Naive thymus-derived CD8-positive, alpha-beta T cell (primary cell): ENCODE measurements at regions not wholly inside any gene's neighbourhood (a gene's known extent, or its start where the extent isn't known, plus 50 kb on each side); places are given as distances from the start of the nearest gene placed in this dataset.

Experiments
- ATAC-seq, 2 donors: fragments of 150-1000 bp; cut with Tn5 transposase in 1 of 2; sonication (Bioruptor Pico), chemical (Tn5 transposase) in 1 of 2; 1 replicate in 1 of 2; 2 replicates in 1 of 2; pipeline ENCODE4 v1.10.0; 2021; ENCODE audit warnings: mild to moderate bottlenecking in 2 of 2, moderate library complexity in 2 of 2
- POLR2A ChIA-PET: fragments of 350-600 bp; sonication (Branson Sonifier 250); formaldehyde crosslinking; loops from one replicate; lab custom pipeline; 2021; ENCODE audit warnings: antibody characterized with exemption; lab: Charles Lee
- DNase-seq, 10 donors: peaks; one replicate each; pipeline versions ENCODE4 v3.0.0 to v3.0.0-alpha.2; 2020 to 2022
- H3K27ac Mint-ChIP-seq, 10 donors: one replicate each; pipeline ENCODE4 v1.8.0; 2020 to 2022; ENCODE audit warnings: mild to moderate bottlenecking in 10 of 10, mixed read lengths in 10 of 10, moderate library complexity in 4 of 10, inconsistent platforms in 1 of 10
- H3K27me3 Mint-ChIP-seq, 5 donors: one replicate each; pipeline ENCODE4 v1.8.0; 2021 to 2022; ENCODE audit warnings: mixed read lengths in 5 of 5
- H3K36me3 Mint-ChIP-seq, 3 donors: one replicate each; pipeline ENCODE4 v1.8.0; 2020 to 2022; ENCODE audit warnings: mixed read lengths in 3 of 3, mild to moderate bottlenecking in 2 of 3, inconsistent platforms in 1 of 3
- H3K4me1 Mint-ChIP-seq, 4 donors: one replicate each; pipeline ENCODE4 v1.8.0; 2021 to 2022; ENCODE audit warnings: mixed read lengths in 4 of 4
- H3K4me3 Mint-ChIP-seq, 10 donors: one replicate each; pipeline ENCODE4 v1.8.0; 2020 to 2022; ENCODE audit warnings: mild to moderate bottlenecking in 10 of 10, mixed read lengths in 10 of 10, moderate library complexity in 6 of 10, inconsistent platforms in 1 of 10
- H3K9me3 Mint-ChIP-seq, 9 donors: one replicate each; pipeline ENCODE4 v1.8.0; 2020 to 2022; ENCODE audit warnings: mixed read lengths in 9 of 9, mild to moderate bottlenecking in 3 of 9, inconsistent platforms in 1 of 9, moderate library complexity in 1 of 9

DNA sequence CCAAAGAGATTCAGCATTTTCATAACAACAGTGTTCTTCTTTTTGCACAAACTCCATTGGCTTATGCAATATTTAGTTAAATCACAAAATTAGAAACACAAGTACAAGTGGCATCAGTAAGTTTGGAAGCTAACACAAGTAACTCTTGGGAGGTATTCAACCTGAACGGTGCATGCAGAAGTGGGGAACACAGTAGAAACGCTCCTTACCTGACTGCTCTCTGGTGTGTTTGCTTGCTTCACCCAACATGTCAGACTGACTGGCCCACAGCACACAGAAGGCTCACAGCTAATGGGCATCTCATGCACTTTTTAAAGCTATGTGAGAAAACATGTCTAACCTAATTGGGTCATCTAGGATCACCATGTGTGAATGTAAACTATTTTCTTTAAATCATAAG, 133.6 kb downstream of the MAGEB17 start:
- no peak for DNase-seq
- ATAC-seq, result no peak
- Mint-ChIP-seq H3K4me1 (no peaks in the 10 kb centered on the region), H3K4me3 (no peak overlapping the region), H3K27ac (no peak overlapping the region), H3K9me3 (no peaks in the 10 kb centered on the region), H3K27me3 (peaks cover 2 to 16% (median 4%) of the 10 kb centered on the region in 5 donors), H3K36me3 (no peaks in the 10 kb centered on the region)
- POLR2A ChIA-PET, result no interaction called here

DNA sequence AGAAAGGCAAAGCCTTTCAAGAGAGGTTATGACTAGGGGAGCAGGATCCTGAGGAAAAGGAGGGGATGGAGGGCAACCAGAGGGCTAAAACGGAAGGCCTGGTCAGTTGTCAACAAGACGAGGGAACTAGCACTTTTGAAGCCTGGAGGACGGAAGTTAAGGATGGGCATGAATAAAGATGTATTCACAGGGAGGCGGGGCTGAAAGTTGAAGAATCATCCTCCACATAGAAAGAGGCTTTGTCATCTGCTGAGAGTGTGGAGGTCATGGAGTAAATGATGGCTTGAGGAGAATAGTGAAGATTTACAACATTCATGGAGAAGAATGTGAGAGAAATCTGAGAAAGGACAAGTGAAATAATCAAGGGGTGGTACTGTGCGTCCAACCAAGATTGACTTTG, 137.5 kb downstream of the MAGEB17 start:
- ATAC-seq (no peak), DNase-seq (no peak)
- no peak overlapping the region for H3K27ac Mint-ChIP-seq
- no peaks in the 10 kb centered on the region for H3K36me3 Mint-ChIP-seq
- H3K4me1 Mint-ChIP-seq, result no peaks in the 10 kb centered on the region
- peaks cover 0 to 11% (median 6%) of the 10 kb centered on the region in 5 donors for H3K27me3 Mint-ChIP-seq
- POLR2A ChIA-PET, result no interaction called here
- H3K4me3 Mint-ChIP-seq, result no peak overlapping the region
- H3K9me3 Mint-ChIP-seq, result no peaks in the 10 kb centered on the region

DNA sequence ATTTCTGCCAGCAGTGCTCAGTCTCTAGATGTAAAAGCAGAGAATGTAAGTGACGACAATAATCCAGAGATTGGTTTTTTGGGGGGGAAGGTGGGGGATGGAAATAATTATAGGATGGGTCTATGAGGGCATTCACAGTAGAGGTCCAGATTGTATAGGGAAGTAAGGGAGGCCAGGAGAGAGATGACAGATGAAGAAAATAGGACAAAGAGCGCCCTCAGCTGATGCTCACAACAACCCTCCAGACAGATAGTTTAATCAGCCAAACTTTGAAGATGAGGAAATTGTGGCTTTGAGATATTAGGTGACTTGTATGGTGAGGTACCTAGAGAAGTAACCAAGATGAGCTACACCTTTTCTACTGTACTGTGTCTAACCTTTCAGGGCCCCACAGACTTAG, 137.9 kb downstream of the MAGEB17 start:
- DNase-seq, result no peak
- no peaks in the 10 kb centered on the region for H3K4me1 Mint-ChIP-seq
- H3K9me3 Mint-ChIP-seq, result no peaks in the 10 kb centered on the region
- H3K27me3 Mint-ChIP-seq, result peaks cover 0 to 14% (median 9%) of the 10 kb centered on the region in 5 donors
- H3K36me3 Mint-ChIP-seq, result no peaks in the 10 kb centered on the region
- POLR2A ChIA-PET, result no interaction called here
- H3K27ac Mint-ChIP-seq, result no peak overlapping the region
- ATAC-seq, result no peak
- H3K4me3 Mint-ChIP-seq, result no peak overlapping the region

DNA sequence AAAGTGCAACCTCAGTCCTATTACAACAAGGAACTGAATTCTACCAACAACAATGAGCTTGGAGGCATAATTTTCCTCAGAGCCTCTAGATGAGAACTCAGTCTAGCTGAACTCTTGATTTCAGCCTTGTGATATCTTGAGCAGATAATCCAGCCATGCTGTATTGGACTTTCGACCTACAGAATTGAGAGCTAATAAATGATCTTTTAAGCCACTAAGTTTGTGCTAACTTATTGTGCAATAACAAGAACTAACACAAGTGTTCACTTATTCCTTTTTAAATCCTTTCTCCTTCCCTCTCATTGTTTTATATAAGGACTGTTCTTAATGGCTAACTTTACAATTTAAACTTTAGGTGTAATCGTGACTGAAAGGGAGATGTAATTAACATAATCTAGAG, 140.7 kb downstream of the MAGEB17 start:
- no peaks in the 10 kb centered on the region for H3K36me3 Mint-ChIP-seq
- no peaks in the 10 kb centered on the region for H3K4me1 Mint-ChIP-seq
- H3K9me3 Mint-ChIP-seq, result peaks cover 0 to 4% (median 0%) of the 10 kb centered on the region in 9 donors
- POLR2A ChIA-PET, result no interaction called here
- H3K27me3 Mint-ChIP-seq, result peaks cover 6 to 28% (median 8%) of the 10 kb centered on the region in 5 donors
- H3K4me3 Mint-ChIP-seq, result no peak overlapping the region
- ATAC-seq, result no peak
- DNase-seq, result no peak
- H3K27ac Mint-ChIP-seq, result no peak overlapping the region

DNA sequence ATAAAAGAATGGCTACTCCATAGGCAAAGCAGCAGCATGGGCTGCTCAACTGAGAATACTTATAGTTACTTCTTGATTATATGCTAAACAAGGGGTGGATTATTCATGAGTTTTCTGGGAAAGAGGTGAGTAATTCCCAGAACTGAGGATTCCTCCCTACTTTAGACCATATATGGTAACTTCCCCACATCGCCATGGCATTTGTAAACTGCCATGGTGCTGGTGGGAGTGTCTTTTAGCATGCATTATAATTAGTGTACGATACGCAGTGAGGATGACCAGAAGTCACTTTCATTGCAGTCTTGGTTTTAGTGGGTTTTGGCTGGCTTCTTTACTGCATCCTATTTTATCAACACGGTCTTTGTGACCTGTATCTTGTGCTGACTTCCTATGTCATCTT, 141.5 kb downstream of the MAGEB17 start:
- H3K4me1 Mint-ChIP-seq, result no peaks in the 10 kb centered on the region
- ATAC-seq (no peak), DNase-seq (no peak)
- no peak overlapping the region for H3K27ac Mint-ChIP-seq
- H3K4me3 Mint-ChIP-seq, result no peak overlapping the region
- H3K27me3 Mint-ChIP-seq, result peaks cover 6 to 29% (median 8%) of the 10 kb centered on the region in 5 donors
- peaks cover 0 to 4% (median 0%) of the 10 kb centered on the region in 9 donors for H3K9me3 Mint-ChIP-seq
- POLR2A ChIA-PET, result no interaction called here
- no peaks in the 10 kb centered on the region for H3K36me3 Mint-ChIP-seq

DNA sequence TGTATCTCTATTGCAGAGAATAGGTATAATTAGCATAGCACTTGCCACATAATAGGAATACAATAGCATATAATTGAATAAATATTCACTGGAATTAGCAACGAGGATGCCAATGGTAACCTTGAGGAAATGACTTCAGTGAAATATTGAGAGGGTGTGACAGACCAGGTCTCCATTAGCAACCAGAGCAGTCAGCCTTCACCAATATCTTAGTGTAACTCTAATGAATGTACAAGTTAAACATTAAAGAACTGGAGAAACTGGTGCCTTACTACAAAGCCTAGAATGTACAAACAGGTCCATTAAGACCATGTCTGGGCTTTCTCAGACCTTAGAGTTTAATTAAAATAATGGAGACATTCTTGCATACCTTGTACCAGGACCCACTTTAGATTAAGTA, 143.0 kb downstream of the MAGEB17 start:
- peaks cover 6 to 29% (median 8%) of the 10 kb centered on the region in 5 donors for H3K27me3 Mint-ChIP-seq
- H3K9me3 Mint-ChIP-seq, result peaks cover 0 to 4% (median 0%) of the 10 kb centered on the region in 9 donors
- no peak overlapping the region for H3K4me3 Mint-ChIP-seq
- no peaks in the 10 kb centered on the region for H3K4me1 Mint-ChIP-seq
- H3K36me3 Mint-ChIP-seq, result no peaks in the 10 kb centered on the region
- no peak overlapping the region for H3K27ac Mint-ChIP-seq
- ATAC-seq (no peak), DNase-seq (no peak)
- POLR2A ChIA-PET, result no interaction called here

DNA sequence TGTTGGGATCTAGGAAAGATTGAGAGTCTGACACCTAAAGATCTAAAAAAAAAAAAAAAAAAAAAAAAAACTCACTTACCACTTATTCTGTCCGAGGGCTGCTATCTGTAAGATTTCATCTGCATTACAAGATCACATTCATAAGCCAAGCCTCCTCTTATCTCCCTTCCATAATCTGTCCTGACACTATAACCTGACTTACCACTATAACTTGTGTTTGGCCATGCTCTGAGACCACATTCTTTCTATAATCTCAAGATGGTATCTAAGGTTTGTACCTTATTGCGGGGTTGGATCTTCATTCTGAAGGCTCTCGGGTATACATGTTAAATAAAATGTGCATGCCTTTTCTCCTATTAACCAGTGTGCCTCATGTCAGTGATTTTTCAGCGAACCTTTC, 144.4 kb downstream of the MAGEB17 start:
- POLR2A ChIA-PET, result no interaction called here
- ATAC-seq (no peak), DNase-seq (no peak)
- Mint-ChIP-seq H3K4me1 (no peaks in the 10 kb centered on the region), H3K9me3 (peaks cover 0 to 4% (median 0%) of the 10 kb centered on the region in 9 donors), H3K27ac (no peak overlapping the region), H3K4me3 (no peak overlapping the region), H3K27me3 (peaks cover 6 to 29% (median 8%) of the 10 kb centered on the region in 5 donors), H3K36me3 (no peaks in the 10 kb centered on the region)

DNA sequence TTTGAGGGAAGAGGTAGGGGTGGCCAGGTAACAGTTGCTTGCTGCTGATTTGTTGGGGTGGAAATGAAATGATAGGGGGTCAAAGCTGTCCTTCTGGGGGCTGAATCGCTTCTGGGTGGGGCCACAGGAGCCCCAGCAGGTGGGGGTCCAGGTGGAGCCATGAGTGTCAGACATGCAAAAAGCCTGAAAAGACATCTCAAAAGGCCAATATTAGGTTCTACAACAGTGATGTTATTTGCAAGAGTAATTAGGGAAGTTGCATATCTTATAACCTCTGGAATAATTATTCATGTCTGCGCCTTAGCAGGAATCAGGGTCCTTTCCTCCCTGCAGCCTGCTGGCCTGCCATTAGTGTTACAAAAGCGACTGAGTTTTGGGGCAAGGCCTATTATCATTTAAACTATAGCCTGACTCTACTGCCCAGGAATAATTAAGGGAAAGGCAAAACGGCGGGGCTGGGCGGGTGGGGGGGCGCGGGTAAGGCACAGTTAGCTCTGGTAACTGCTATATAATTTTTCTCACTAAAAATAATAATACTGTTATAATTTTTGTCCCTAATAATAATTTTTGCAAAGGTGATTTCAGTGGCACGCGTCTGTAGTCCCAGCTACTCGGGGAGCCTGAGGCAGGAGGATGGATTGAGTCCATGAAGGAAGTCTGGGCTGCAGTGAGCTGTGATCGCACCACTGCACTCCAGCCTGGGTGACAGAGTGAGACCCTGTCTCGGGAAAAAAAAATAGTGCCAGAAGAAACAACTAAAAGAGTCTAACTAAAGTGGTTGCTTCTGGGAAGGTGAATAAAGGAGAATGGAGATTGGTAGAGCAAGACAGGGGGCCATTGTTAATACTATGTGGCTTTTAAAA, 145.7 kb downstream of the MAGEB17 start:
- Mint-ChIP-seq H3K27ac (no peak overlapping the region), H3K27me3 (peaks cover 6 to 29% (median 8%) of the 10 kb centered on the region in 5 donors), H3K36me3 (no peaks in the 10 kb centered on the region), H3K4me1 (no peaks in the 10 kb centered on the region), H3K9me3 (peaks cover 0 to 4% (median 0%) of the 10 kb centered on the region in 9 donors), H3K4me3 (no peak overlapping the region)
- POLR2A ChIA-PET, result no interaction called here
- DNase-seq, result no peak
- no peak for ATAC-seq

DNA sequence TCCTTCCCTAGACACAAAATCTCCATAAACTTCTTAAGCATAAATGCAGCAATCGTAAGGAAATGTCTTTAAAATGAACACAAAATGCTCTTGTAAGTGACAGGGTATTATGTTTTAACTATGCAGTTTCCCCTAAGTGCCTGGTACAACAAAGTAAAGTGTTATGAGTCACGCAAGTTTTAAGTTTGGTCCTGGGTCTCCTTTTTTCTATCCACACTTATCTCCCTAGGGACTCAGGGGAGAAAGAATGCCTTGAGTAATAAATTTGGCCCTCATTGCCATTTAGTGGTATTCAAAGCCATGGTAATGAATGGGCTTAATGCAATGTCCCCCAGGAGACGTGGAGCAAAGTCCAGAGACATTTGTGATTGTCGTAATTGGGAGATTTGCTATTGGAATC, 149.1 kb downstream of the MAGEB17 start:
- no peak for ATAC-seq
- Mint-ChIP-seq H3K4me3 (no peak overlapping the region), H3K36me3 (no peaks in the 10 kb centered on the region), H3K27me3 (peaks cover 3 to 17% (median 7%) of the 10 kb centered on the region in 5 donors), H3K9me3 (peaks cover 0 to 6% (median 0%) of the 10 kb centered on the region in 9 donors), H3K4me1 (no peaks in the 10 kb centered on the region), H3K27ac (no peak overlapping the region)
- POLR2A ChIA-PET, result no interaction called here
- DNase-seq, result no peak

DNA sequence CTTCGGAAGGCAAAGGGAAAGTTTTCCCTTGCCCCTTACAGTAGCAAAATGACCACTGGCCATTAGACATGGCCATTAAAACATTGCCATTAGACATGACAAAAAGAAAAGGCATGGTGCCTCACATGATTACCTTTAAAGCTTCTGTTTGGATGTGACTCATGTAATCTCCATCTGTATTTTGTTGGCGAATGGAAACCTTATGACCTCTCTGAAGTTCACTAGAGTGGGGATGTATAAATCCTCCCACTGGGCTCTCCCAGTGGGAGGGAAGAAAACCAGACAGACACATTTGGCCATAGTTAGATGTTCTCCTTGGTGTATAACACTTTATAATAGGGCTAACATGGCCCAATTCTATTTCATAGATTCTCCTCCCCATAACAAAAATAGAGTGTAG, 152.6 kb downstream of the MAGEB17 start:
- H3K36me3 Mint-ChIP-seq, result no peaks in the 10 kb centered on the region
- POLR2A ChIA-PET, result no interaction called here
- H3K27me3 Mint-ChIP-seq, result peaks cover 0 to 3% (median 2%) of the 10 kb centered on the region in 5 donors
- no peak for DNase-seq
- ATAC-seq, result no peak
- no peak overlapping the region for H3K27ac Mint-ChIP-seq
- H3K4me1 Mint-ChIP-seq, result no peaks in the 10 kb centered on the region
- H3K9me3 Mint-ChIP-seq, result peaks cover 0 to 13% (median 0%) of the 10 kb centered on the region in 9 donors
- H3K4me3 Mint-ChIP-seq, result no peak overlapping the region

DNA sequence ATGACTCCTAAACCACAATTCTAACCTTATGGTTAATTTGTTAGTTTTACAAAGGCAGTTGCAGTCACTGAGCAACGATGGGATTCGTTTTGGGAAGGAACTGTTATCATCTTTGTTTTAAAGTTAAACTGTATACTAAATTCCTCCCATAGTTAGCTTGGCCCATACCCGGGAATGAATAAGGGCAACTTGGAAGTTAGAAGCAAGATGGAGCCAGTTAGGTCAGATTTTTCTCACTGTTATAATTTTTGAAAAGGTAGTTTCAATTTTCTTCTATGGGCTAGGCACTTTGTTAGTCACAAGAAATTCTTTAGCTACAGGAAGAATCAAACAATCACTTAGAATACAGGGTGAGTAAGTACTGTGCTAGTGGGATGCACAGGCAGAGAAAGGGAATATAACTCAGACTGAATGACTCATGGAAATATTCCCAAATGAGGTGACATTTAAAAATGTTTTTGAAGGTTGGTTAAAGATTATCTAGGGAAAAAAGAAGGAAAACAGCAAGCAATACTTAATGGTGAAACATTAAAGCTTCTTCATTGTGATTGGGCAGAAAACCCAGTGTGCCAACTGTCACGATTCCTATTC, 153.6 kb downstream of the MAGEB17 start:
- H3K4me1 Mint-ChIP-seq, result no peaks in the 10 kb centered on the region
- peaks cover 0 to 13% (median 0%) of the 10 kb centered on the region in 9 donors for H3K9me3 Mint-ChIP-seq
- H3K27ac Mint-ChIP-seq, result no peak overlapping the region
- ATAC-seq (no peak), DNase-seq (no peak)
- peaks cover 0 to 3% (median 2%) of the 10 kb centered on the region in 5 donors for H3K27me3 Mint-ChIP-seq
- H3K36me3 Mint-ChIP-seq, result no peaks in the 10 kb centered on the region
- POLR2A ChIA-PET, result no interaction called here
- H3K4me3 Mint-ChIP-seq, result no peak overlapping the region

DNA sequence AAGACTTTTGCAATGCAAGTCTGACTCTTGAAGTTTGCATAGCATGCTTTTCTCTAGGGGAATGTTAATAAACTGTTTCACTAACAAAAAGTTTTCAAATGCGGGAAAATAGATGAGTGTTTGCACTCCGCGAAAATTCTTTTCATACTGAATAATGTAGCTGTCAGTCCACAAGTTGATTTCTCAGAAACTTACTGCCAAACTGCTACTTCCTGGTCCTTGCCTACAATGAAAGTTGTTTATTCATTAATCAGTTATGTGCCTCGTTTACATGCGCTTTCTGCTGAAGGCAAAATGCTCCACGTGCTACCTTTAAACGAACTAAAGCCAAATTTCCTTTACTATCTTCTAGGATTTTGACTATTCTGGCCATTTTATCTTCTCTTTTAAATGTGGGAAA, 166.2 kb downstream of the MAGEB17 start:
- no peaks in the 10 kb centered on the region for H3K4me1 Mint-ChIP-seq
- H3K4me3 Mint-ChIP-seq, result no peak overlapping the region
- H3K9me3 Mint-ChIP-seq, result peaks cover 0 to 6% (median 0%) of the 10 kb centered on the region in 9 donors
- H3K36me3 Mint-ChIP-seq, result peaks cover 0 to 1% (median 0%) of the 10 kb centered on the region in 3 donors
- ATAC-seq, result no peak
- DNase-seq, result no peak
- POLR2A ChIA-PET, result interaction anchor here (0.6 kb wide), 1 partner anchor 13 kb away, joined by 6 read pairs; no protein-coding TSS in a partner anchor
- H3K27me3 Mint-ChIP-seq, result peaks cover 0 to 5% (median 0%) of the 10 kb centered on the region in 5 donors
- H3K27ac Mint-ChIP-seq, result no peak overlapping the region

DNA sequence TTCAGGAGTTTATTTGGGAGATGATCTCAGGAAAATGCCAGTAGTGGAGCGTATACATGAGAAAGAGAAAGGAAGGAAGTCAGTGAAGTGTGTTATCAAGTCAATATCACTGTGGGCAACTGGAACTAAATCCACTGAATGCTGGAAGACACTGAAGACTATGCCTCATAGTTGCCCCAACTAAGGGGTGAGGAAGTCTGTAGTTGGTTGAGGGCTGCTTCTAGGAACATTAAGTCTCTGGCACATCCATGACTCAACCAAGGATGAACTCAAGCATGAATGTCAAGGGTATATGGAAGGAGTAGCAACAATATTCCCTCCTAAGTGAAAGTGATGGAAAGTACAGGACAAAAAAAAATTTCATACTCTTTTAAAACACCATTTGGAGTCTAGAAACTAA, 167.9 kb downstream of the MAGEB17 start:
- Mint-ChIP-seq H3K36me3 (peaks cover 0 to 1% (median 0%) of the 10 kb centered on the region in 3 donors), H3K27ac (peak overlapping the region in 1 of 10 donors; percentile 34), H3K4me3 (no peak overlapping the region), H3K4me1 (no peaks in the 10 kb centered on the region), H3K27me3 (peaks cover 0 to 5% (median 0%) of the 10 kb centered on the region in 5 donors), H3K9me3 (peaks cover 0 to 6% (median 0%) of the 10 kb centered on the region in 9 donors)
- POLR2A ChIA-PET, result no interaction called here
- no peak for ATAC-seq
- no peak for DNase-seq
